ENCODE measurements at regions not wholly inside any gene's neighbourhood (a gene's known extent, or its start where the extent isn't known, plus 50 kb on each side); places are given as distances from the start of the nearest gene placed in this dataset.

DNA sequence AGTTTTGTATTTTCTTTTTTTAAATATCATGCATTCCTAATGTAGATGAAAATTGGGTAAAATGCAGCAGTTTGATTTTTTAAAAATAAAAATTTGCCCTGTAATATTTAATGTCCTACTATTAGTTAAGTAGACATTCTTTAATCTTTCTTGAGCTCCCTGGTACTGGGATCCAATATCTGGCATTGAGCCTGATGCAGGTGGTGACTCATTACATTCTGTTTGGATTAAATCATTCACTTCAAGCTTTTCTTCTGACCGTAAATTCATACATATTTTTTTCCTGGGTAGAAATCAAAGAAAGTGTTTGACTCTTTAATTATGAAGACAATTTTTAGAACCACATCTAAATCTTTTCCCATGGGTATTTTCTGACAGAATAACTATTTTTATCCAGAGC is 768.8 kb upstream of the SLC35B3 start:
- peak; percentile 42 for DNase-seq (ENCODE audit: low spot score)

- no peak for DNase-seq (ENCODE audit: low spot score)
These were observed 765.4 kb upstream of the SLC35B3 start for GRCh38 chr6:9200712-9201111.

GRCh38 chr6:9197726-9198125 is 762.4 kb upstream of the SLC35B3 start:
- no peak for DNase-seq (ENCODE audit: low spot score)

- no peak for DNase-seq (ENCODE audit: low spot score)
These were observed 760.0 kb upstream of the SLC35B3 start for GRCh38 chr6:9195322-9195721.

DNA sequence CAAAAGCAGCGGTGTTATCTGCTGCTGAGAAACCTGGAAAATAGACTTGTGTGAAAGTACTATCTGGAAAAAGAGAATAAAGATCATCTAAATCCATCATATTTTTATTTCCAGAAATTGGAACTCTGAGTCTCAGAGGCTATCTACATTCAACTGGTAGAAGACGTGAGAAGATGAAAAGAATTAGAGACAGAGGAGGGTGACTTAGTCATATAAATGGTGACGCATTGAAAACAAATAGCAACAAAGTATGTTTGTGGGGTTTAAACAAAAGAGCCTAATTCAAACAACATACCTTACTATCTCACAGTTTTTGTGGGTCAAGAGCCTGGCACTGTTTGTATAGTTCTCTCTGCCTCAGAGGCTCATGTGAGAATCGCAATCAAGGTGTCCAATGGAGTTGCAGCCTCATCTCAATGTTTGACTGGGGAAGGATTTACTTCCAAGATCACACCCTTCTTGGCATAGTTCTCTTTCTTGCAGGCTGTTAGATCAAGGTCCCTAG is 757.1 kb upstream of the SLC35B3 start:
- no peak for DNase-seq (ENCODE audit: low spot score)

DNA sequence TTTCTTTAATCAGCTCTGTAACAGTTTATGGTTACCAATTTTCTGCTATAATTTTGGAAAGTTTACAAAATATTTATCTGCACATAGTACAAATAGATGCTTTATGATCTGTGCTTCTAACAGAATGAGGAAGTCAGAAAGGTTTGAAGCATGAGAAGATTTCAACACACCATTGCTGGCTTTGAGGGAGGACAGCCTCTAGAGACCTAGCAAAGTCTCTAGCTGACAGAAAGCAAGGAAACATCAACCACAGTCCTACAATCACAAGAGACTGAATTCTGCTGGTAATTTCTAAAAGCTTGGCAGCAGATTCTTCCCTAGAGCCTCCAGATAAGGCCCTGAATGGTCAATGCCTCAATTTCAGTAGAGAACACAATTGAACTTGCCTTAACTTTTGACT is 750.8 kb upstream of the SLC35B3 start:
- no peak for DNase-seq (ENCODE audit: low spot score)

DNA sequence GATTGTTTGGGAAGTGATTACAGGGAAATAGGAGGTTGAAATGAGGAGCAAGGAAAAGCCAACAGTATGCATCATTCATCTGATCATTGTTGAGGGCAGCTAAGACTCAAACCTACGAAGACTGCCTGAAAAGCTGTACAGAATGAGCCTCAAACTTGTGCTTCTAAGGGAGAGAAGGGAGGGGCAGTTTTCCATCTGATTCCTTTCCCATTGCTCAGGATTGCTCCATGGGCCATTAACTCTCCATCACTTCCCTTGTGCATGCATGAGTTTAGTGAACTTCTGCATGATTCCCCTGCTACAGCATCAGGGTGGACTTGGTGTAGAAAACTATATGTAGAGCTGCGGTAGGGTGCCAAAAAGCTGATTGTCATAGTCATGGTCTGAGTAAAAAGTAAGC is 742.7 kb upstream of the SLC35B3 start:
- DNase-seq (ENCODE audit: low spot score) = no peak

GRCh38 chr6:9173229-9173628 is 737.9 kb upstream of the SLC35B3 start:
- DNase-seq (ENCODE audit: low spot score) = no peak

- no peak for DNase-seq (ENCODE audit: low spot score)
These were observed 736.8 kb upstream of the SLC35B3 start for GRCh38 chr6:9172096-9172495.

- no peak for DNase-seq (ENCODE audit: low spot score)
These were observed 733.3 kb upstream of the SLC35B3 start for GRCh38 chr6:9168669-9169068.

- DNase-seq (ENCODE audit: low spot score) = no peak
These were observed 726.4 kb upstream of the SLC35B3 start for GRCh38 chr6:9161731-9162130.

DNA sequence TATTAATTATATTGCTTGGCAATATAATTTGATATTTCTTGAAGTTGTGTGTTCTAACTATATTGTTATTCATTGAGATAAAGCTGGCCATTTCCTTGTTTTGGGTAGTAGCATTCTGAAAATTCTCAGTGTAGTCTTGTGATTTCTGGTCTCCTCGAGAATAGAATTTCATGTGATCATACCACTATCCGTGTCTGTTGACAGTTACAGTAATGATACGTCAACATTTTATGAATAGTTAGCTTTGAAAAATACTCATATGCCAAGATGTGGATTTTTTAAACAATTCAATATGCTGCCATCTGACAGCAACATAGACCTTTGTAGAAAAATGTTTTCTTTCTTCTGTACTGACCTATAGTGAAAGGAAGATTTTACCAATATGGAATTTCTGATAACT is 723.7 kb upstream of the SLC35B3 start:
- no peak for DNase-seq (ENCODE audit: low spot score)

GRCh38 chr6:9155836-9156235 is 720.5 kb upstream of the SLC35B3 start:
- DNase-seq (ENCODE audit: low spot score) = no peak

DNA sequence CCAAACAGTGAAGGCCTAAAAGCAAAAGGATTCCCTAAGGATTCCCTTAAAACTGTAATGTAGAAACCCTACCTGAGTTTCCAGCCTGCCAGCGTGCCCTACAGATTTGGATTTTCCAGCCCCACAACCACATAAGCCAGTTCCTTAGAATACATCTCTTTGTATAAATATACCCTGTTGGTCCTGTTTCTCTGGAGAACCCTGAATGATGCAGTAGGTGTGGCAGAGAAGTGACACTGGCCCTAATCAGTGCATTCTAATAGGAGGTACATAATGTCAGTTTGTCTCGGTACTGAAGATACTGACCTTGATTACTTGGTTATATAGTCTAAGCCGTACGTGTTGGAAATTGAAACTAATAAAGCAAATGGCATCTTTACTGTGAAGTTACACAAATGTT is 707.8 kb upstream of the SLC35B3 start:
- DNase-seq (ENCODE audit: low spot score) = no peak

DNA sequence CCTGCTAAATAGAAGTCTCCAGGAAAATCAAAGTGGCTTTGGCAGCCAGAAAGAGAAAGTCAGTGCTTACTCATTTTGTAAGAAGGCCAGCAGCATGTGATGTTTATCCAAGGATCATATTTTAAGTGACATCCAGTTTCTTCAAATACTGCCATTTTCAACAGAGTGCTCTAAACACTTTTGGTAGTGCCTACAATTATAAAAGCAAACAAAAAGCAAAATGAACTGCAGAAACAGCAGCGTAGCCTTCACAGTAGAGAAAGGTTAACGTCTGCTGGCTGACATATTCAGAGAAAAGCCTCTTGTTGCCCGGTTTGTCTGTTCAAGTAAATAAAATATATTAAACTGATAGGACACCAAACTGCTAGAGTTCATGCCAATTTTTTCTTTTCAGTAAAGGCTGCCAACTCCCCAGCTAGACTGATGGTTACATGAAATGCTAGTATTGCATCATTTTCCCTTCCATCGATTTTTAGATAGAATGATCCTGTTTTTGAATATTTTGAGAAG is 705.7 kb upstream of the SLC35B3 start:
- DNase-seq (ENCODE audit: low spot score) = no peak

DNA sequence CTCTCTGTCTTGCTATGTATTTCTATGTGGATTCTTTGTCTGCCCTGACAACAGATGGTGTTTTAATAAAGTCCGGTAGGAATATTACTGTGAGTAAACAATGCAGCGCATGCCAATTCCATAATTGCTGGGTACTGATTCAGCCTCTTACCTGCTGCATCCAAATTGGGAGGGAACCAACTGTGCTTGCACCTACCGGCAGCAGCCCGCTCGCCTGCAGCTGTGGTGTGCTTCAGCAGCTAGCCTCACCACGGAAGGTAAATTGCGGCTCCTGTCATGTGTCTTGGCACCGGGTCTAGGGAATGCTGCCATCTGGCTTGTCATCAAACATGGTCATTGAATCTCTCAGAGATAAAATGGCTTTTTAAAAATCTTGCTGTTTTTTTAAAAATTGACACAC is 704.8 kb upstream of the SLC35B3 start:
- no peak for DNase-seq (ENCODE audit: low spot score)

- DNase-seq (ENCODE audit: low spot score) = no peak
These were observed 704.4 kb upstream of the SLC35B3 start for GRCh38 chr6:9139746-9140145.

DNA sequence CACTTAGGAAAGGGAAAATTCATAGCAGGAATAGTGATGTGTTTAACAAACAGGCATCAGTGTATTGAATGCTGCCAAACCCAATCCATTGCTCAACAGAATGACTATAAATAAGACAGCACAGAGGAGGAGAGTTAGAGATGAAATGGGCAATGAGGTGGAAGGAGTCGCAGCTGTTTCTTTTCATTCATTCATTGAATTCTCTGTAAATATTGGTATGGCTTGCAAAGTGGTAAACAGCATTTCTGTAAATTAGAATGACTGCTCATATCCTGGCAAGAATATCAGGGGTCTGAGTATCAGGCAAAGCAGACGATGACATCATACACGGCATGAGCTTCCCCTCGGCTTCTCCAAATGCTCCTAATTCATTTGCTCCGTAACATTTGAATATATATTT is 703.6 kb upstream of the SLC35B3 start:
- DNase-seq (ENCODE audit: low spot score) = no peak

DNA sequence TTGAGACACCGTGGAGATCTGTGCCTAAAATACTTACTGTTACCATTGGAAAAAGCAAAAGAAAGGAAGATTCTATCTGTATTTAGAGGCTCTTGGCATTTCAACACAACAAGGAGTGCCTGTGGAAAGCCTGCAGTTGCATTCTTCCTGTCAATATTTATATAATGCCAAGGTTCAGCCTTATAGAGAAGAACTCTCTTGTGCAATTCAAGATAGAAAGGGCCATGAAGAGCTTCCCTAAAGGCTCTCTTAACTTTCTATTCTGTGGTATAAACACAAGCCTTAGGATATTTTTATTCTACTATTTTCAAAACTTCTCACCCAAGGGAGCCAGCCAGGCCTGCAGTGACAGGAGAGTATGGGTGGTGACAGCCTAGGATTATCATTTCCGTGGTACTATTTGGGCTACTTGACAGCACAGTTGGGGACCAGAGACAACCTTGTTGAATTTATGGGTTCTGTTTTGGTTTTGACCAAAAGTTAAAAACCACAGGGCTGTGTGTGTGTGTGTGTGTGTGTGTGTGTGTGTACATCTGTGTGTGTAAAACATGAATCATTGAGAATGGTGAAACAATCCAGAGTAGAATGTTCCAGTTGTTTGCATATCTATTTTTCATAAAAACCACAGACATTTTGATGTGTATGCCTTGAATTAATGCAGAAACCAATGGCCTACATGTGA is 700.9 kb upstream of the SLC35B3 start:
- no peak for DNase-seq (ENCODE audit: low spot score)

GRCh38 chr6:9131616-9132015 is 696.3 kb upstream of the SLC35B3 start:
- DNase-seq (ENCODE audit: low spot score) = no peak

- no peak for DNase-seq (ENCODE audit: low spot score)
These were observed 695.9 kb upstream of the SLC35B3 start for GRCh38 chr6:9131201-9131600.

DNA sequence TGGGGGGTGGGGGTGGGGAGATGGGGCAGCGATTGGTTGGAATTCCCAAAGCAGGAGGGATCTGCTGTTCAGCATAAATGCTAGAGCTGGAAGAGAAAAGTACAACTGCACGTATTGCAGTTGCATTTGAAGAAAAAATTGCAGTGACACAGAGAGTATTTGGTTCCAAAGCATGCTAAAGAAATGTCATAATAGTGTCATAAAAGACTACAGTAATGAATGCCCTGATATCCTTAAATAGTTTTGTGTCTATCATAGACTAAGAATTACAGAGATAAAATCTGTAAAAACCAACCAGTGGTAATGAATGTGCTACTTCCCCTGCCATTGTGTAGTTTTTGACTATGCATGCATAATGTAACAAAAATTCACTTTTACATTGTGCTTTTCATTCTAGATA is 693.6 kb upstream of the SLC35B3 start:
- DNase-seq (ENCODE audit: low spot score) = no peak

DNA sequence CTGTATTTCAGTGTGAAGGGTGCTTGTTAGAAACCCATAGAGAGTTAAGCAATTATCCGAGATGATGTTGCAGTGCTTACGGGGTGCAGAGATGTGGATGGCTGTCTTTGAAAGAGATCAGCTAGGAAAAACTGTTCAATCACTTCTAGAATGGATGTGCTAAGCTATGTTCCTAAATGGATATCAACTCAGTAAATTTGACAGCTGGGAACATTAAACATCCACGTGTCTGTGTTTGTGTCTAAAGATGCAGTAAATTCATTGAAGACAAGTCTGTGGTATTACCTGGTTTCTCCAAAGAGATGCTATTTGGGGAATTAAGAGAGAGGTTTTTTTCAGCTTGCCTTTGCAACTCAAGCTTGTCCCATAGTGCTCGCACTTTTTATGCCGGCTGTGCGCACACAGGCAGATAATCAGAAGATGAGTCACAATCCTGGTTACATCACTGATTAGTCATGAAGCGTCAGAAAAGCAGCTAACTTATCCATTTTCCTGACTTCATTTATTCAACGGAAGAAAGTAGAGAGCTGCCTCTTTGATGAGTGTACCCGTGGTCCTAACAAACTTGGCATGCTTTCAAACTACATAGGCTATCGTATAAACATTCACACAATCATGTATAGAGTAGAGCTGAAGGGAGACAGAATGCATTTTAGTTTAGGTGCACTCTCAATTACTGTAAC is 691.7 kb upstream of the SLC35B3 start:
- no peak for DNase-seq (ENCODE audit: low spot score)

Data from HT-29 (cell line).